NCI-H146 (cell line): ENCODE measurements at regions not wholly inside any gene's neighbourhood (a gene's known extent, or its start where the extent isn't known, plus 50 kb on each side); places are given as distances from the start of the nearest gene placed in this dataset.
A peak's percentile ranks its signal among the peaks of the same experiment; 100 is the strongest.

Experiments
- DNase-seq: peaks from one replicate; lab custom pipeline; 2025; lab: John Stamatoyannopoulos, UW

DNA sequence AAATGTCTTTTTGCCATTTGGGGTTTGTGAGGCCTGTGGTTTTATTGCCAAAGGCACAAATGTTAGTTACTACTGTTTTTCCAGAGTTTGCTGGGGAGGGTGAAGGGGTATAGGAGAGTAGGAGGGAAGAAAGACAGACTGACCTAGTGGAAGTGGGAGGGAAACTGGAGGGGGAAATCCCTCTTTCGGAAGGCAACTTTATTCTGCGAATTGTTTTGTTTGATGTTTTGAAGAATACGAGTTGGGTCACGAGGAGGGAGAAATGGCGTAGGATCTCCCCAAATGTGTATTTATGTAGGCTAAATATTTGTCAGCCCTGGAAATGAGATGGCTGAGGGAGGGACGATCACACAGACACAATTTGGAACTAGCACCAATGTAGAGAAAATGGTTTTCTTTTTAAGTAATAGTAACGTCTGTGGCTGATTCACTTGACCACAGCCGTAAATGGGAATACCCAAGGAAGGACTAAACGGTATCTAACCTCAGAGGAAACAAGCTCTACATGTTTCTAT is 172.3 kb downstream of the ICOS start:
- no peak for DNase-seq

DNA sequence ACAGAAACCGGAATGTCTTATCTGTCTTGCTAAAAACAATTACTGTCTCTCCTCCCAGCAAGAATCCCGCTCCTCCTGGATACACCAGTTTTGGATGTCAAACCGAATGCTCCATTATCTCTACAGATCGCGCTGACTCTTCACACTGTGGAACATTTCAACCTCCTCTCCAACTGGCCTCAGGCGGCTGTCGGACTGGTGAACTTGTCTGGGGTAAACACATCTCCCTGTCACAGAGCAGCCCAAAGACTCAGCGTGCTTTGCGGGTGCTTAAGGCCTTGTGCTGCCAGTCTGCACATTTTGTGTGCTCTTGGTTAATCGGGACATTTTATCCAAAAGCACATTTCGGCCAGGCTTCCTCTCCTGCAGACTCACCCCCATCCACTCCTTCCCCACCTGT is 173.1 kb downstream of the ICOS start:
- DNase-seq, result no peak

DNA sequence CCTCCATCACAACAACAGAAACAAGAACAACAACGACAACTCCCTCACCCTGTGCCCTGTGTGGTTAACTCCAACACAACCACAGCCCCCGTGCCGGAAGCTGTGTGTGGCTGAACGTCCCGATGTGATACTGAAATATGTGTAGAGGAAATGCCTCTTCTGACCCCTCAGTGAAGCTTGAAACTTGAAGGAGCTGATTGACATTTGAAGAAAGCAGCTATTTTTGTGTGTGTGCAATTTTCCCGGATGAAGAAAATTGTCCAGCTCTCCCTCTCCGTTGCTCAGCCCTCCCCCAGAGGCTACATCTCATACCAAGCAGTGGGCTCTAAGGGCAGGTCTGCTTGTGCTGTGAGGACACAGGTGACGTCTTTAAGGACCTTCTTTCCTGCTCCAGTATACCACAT is 173.8 kb downstream of the ICOS start:
- DNase-seq, result no peak

DNA sequence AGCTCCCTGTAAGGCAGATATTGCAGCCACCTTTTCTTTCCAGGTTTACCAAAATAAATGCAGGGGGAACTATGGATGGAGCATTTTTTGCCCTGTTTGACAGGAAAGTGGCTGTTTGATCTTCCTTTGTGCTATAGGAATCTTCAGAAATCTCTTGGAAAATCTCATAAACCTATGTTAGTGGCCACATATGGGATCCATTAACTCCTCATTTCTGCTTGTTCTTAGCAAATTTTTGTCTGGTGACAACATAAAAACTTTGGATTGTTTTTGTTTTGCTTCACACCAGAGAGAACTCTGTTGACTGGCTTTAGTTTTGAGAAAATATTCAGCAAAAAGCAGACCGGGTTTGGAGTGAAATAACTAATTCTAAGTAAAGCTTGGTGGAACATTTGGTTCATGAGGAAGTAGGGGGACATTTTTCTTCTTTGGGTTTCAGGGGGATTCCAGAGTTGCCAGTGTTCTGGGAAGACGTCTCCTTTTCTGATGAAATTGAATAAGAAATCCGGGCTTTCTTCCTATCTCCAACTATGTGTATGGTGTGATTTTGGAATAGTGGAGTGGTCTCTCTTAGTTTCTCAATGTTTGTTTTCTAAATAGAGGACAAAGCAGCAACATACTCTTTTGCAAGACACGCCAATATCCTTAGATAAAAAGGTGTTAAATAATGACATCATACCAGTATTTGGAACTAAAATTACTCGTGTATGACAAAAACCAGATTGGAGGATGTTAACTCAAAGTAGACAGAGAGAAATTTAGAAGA is 174.4 kb downstream of the ICOS start:
- DNase-seq, result no peak

DNA sequence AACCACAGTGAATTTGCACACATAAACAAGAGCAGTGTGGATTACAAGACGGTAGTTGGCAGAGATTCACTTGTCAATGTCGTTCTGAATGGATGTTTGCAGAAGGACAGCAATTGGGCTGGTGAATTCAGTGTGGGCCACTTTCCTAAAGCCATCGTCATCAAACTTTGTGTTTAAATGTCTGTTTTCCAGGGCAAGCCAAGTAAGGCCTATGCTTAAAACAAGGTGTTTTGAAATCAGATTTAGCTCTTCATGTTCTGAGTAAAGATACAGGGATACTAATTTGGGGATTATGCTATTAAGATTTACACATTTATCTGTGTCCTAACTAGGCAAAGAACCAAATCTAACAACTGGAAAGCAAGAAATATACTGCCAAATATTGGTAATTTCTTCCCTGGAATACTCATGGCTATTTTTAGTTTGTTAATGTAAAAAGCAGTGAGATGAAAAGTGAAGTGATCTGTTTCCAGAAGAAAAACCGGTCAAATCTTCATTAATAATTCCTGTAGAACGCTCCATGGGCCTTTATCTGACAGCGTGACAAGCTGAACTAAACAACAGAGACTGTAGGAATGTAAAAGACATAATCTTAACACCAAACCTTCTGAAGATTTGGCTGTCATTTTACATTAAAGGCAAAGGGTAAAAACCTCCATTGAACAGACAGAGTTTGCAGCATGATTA is 175.7 kb downstream of the ICOS start:
- no peak for DNase-seq

DNA sequence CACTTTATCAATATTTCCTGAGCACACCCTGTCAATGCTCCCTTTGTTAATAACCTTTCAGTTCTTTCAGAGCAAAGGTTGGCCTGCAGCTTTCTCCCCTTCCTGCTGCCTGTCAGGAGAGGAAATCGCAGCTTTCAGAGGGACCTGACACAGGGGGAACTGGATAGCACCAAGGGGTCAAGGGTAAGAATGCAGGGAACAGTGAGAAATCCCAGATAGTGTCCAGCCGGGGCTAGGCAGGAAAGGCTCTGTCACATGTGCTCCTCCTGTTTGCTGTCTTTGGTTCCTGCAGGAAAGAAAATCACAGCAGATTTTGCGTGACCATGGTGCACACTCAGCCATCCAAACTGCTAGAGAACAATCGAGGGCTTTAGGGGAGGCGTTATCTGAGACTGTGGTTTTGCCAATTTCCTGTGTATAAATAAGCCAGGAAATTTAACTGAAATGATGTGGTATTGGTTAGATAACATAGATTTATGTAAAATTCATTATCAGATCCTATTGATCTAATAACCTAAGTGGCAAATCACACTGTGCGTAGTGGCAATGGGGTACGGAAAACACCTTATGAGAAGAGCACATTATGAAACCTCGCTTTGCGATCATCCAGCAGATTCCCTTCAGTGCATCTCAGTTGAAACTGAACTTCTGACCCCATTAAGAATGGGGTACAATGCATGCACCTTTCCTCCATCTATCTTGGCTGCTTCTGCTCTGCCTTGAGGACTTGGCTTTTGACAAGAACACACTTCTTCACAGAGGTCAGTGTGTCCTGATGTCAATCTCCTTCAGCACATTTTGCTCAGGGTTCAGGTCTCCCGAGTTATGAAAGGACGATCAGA is 178.0 kb downstream of the ICOS start:
- DNase-seq, result no peak

DNA sequence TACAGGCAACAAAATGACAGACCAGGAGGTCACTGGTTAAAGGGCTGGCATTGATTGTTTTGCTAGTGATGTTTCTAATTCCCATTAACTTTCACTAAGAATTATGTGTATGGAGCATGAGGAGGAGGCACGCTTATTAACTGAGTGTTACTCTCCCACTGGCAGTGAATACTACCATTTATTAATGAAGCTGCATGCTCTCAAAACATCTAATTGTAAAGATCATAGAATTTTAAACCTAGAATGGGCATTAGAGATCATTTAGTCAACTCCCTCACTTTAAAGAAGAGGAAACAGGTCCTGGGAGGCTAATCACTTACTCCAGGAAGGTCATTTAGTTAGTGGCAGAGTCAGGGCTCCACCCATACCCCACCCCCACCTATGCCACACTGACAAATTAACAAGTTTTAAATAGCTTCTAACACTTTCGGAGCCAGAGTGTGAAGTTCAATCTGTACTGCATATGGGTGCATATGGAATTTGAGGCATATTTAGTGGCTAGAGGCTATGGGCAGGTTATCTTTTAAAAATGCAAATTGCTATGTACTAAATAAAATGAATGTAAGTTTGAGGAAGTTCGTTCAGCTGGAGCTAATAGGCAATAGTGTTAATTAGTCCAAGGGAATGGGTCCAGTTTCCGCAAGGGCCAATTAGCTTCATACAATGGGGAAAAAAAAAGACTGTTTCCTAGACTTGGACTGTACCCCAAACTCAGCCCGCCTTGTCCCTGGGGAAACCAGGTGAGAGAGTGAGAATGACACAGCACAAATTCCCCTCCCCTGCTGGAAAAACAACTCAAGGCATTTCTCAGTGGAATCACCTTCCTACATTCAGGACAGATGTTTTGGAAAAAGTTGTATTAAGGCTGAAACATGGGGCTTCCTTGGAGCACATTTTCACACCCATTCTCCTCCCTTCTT is 178.8 kb downstream of the ICOS start:
- no peak for DNase-seq

DNA sequence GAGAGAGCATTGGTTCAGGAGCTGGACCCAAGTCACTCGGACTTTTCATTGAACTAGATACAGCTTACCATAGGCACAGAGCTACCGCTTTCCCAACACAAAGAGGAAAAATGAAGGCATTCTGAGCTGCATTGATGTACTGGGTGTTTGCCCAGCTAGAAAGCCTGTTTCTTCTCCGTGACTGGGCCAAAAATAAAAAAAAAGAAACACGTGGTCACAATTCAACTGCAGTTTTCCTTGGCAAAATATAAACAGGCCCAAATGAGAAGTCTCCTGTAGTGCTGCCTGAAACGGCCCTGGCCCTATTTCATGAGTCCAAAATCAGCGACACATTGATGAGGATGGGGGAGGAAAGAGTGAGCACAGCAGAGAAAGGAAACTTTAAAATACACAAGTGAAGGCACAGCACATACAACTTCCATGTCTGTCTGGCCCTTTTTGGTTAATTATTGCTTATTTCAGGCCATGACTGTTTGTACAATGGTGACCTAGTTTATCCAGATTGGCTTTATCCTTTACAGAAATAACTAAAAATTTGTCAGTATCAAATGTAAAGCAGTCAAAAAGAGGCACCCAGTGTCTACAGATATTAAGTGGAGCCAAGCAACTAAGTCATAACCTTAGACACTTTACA is 179.7 kb downstream of the ICOS start:
- no peak for DNase-seq

DNA sequence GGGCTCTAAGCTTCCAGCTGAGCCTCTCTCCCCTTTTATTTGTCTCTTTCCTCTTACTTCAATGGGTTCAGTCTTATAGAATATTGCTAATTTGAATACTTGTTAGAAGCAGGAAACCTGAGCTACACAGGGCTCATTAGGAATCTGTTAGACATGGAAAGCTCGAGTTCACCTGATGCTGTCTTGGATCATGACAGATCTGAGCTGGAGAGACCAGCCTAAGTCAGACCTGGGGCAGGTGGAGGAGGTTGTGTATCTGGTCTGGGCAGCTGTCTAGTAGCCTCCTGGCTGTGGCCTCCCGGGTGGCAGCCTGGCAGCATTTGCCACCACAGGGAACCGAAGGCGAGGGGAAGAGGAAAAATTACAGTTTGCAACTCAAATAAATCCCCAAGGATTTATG is 185.9 kb downstream of the ICOS start:
- DNase-seq, result peak; percentile 47

DNA sequence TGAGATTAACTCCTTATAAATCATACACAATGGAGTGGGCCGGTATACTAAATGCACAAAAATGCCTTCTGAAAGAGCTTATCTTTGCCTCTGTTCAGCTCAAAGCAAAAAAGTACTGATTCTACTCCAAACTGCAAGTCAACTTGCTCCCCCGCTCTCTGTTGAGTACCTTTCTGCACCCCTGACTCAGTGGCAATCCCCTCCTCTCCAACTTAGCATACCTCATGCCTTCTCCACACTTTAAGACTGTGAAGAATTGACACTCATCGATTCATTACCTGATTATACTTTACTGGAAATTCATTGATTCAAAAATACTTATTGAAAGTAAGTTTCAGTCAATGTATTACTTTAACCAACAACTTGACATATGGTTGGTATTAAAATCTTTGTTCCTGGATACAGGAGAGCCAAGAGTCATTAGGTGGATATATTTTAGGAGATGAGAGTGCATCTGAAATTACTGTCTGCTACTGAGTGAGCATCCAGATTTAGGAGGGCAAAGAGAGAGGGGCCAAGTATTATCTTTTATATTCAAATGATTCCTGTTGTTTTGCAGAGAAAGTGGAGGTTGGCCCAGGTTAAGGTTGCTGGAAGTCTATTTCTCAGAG is 187.7 kb downstream of the ICOS start:
- no peak for DNase-seq

DNA sequence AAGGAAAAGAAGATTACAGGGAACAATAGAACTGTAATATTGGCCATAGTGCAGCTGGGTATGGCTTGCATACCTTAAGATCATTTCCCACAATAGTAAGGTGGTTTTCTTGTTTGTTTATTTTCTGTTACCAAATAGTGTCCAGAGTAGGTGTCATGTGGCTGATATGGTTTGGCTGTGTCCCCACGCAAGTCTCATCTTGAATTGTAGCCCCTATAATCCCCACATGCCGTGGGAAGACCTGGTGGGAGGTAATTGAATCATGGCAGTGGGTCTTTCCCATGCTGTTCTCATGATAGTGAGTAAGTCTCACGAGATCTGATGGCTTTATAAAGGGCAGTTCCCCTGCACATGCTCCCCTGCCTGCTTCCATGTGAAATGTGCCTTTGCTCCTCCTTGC is 190.1 kb downstream of the ICOS start:
- DNase-seq, result no peak

DNA sequence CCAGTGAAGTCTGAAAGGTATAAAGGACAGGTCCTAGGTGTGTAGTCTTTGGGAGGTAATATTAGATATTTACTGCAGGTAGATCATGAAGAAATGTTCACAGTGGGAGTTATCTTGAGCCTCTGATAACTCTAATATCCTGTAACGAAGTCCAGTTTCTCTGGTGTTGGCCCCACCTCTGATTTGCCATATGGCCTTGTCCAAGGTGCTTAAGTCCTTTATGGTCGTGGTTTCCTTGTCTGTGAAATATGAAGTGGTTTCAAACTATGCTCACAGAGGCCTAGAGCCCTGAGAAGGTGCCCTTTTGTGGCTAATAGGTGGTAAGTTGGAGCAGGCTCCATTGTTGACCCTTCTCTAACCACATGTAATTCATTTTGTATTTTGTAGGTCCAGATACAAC is 190.7 kb downstream of the ICOS start:
- no peak for DNase-seq

DNA sequence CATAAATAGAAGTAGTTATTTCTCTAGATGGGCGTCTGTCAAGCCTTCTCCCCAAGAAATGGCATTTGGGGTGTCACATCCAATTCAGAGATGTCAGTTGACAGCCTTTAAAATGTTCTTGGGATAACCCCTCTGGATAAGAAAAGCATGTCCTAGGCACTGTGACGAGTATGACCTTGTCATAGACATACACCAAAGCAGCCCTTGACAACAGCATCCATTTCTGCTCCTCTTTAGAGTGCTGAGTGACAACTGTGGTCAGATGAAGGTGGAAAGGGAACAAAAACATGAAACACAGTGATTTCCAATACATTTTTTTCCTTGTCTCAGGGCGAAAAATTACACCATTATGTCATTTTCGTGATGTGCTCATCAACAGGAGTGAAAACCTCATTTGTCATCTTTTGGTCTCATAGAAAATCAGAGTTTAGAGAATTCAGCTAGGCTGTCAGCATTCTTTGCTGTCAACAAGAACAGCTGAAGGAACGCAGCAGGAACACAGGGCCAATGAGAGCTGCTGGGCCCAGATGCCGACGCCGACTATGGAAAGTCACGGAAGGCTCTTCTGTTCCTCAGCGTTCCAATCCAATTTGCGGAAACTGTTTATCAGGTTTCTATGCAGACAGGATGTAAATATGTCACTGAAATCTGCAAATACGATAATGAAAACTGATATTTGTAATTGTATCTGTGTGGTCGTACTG is 193.2 kb downstream of the ICOS start:
- DNase-seq, result no peak

DNA sequence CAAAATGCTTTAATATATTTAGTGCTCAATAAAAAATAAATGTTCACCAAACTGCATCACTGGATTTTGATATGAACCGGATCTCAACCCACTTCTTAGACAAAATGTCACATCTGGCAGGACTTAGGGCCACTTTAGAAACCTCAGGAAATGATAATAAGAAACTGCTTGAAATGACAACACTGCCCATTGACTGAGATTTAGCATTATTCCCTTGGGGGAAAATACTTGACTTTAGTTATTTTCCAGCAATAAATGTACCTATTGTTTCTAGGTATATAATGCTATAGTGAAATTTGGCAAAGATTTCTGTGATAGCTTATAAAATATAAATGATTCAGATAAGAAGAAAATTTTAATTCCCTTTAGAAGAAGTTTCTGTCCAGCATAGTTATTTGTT is 195.1 kb downstream of the ICOS start:
- no peak for DNase-seq

DNA sequence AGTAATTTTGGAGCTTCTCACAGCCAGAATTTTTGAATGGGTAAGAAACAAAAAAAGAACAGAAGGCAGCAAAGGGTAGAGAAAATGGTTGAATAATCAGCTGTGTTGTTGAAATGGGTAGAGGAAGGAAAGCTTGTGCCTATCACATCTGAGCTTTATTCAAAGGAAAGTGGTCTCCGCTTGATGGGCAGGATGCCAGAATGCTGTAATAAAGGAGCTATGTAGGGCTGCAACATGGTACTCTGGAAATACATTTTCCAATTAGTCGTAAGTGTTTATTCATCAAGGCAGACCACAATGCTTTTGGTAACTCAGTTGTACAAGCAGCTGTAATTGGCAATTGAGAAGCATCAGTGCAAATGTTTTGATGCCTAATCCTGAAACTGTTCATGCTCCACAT is 196.9 kb downstream of the ICOS start:
- DNase-seq, result no peak

DNA sequence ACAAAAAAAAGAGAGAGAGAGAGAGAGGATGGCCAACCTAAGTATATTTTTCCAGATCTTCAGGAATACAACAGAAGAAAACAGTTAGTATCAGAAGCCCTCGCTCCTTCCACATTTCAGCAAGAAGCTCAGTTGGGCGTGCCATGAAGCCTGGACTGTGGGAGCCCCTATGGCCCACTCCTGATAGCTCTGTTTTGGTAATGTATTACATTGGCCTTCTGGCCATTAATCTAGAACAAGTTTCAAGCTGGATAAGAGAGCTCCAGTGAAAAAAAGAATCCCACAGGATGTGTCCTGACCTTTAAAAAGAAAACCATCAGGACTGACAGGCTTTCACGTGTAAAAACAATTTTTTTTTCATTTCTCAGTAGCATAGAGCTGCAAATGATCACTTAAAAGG is 197.9 kb downstream of the ICOS start:
- no peak for DNase-seq

DNA sequence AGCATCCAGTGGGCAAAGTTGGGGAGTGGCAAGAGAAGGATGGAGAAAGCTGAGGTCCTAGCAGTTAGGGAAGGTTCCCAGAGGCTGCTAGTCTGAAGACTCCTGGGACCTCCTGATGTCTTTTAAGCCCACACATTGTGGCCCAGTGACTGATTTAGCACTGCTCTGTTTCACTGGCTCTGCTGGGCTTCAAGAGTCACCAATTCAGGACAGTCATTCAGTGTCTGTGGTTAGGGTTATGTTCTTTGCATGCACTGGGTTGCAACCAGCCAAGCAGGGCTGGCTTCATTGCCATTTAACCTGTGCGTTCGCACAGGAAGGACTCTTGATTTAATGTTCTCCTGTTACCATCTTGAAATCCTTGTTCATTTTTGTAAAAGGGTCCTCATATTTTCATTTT is 199.2 kb downstream of the ICOS start:
- DNase-seq, result no peak

DNA sequence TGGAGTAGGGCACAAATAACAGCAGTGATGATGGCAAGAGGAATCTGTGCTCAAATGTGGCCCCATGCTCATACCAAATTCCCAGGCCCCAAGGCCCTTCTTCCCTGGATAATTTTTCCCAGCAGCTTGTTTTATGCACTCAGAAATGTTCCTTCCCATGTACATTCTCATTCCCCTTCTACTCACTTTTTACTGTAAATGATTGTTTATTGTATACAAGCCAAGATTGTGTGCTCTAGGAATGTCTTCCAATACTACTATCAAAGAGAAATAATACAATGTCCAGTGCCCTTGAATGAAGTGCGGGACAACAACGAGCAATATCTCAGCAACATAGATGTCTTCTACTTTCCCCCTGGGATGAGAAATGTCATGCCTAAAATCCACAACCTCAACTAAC is 201.6 kb downstream of the ICOS start:
- no peak for DNase-seq

DNA sequence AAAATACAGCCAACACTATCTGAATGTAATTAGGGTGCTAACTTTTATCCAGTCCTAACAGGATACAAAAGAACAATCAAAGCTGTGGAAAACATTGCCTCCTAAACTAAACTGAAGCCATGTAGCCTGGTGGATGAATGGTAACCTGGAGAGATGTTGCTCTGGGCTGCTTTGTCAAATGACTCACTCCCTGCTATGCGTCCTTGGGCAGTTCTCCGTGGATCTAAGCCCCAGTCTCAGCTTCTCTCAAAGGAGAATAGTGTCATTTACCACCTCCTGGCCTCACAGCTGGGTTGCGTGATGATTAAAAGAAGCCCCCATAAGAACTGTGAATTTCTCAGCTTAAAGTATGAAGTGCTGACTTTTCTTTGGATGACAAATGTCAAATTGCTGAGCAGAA is 203.7 kb downstream of the ICOS start:
- DNase-seq, result no peak
